Smooth muscle cell (in vitro differentiated cells): ENCODE measurements at regions not wholly inside any gene's neighbourhood (a gene's known extent, or its start where the extent isn't known, plus 50 kb on each side); places are given as distances from the start of the nearest gene placed in this dataset.
"Not testable (repeated sequence)": the region's sequence is repeated elsewhere in the genome, so short reads cannot be mapped to it uniquely, and the experiment has no call there.

Experiments used
- DNase-seq: peaks from one replicate; lab custom pipeline; 2025; ENCODE audit not compliant: unreplicated experiment; lab: John Stamatoyannopoulos, UW
- H2AFZ ChIP-seq: fragments of 200-600 bp; sonication (generic); 2 replicates; pipeline ENCODE4 v1.6.0; 2016; ENCODE audit warnings: antibody characterized with exemption, low read depth, mild to moderate bottlenecking
- H3F3A ChIP-seq: fragments of 200-600 bp; sonication (generic); 2 replicates; pipeline ENCODE4 v1.6.0; 2017; ENCODE audit warnings: antibody characterized with exemption, low read depth
- H3K27ac ChIP-seq: fragments of 200-600 bp; sonication (generic); 2 replicates; pipeline ENCODE4 v1.5.1; 2016; ENCODE audit warnings: low read depth, mild to moderate bottlenecking
- H3K27me3 ChIP-seq: fragments of 200-600 bp; sonication (generic); 2 replicates; pipeline ENCODE4 v1.6.1; 2016; ENCODE audit warnings: low read depth, mild to moderate bottlenecking
- H3K36me3 ChIP-seq: fragments of 200-600 bp; sonication (generic); 2 replicates; pipeline ENCODE4 v1.5.1; 2016; ENCODE audit warnings: low read depth
- H3K4me1 ChIP-seq: fragments of 200-600 bp; sonication (generic); 2 replicates; pipeline ENCODE4 v1.5.1; 2016; ENCODE audit warnings: low read depth
- H3K4me2 ChIP-seq: fragments of 200-600 bp; sonication (generic); 2 replicates; pipeline ENCODE4 v1.6.0; 2016; ENCODE audit warnings: mild to moderate bottlenecking
- H3K4me3 ChIP-seq: fragments of 200-600 bp; sonication (generic); 2 replicates; pipeline ENCODE4 v1.5.1; 2016; ENCODE audit warnings: mild to moderate bottlenecking
- H3K79me2 ChIP-seq: fragments of 200-600 bp; sonication (generic); 2 replicates; pipeline ENCODE4 v1.6.0; 2016; ENCODE audit warnings: low read depth, mild to moderate bottlenecking
- H3K9ac ChIP-seq: fragments of 200-600 bp; sonication (generic); 2 replicates; pipeline ENCODE4 v1.6.0; 2016; ENCODE audit warnings: low read depth
- H3K9me3 ChIP-seq: fragments of 200-600 bp; sonication (generic); replicated peaks from 2 replicates; pipeline ENCODE4 v1.5.1; 2016; ENCODE audit warnings: low read depth
- H4K20me1 ChIP-seq: fragments of 200-600 bp; sonication (generic); 2 replicates; pipeline ENCODE4 v1.6.0; 2016; ENCODE audit warnings: low read depth
- WGBS: methylation state at CpG from one replicate; pipeline ENCODE4 v1.1.7; 2016; ENCODE audit warnings: low lambda C conversion rate; 5-methylcytosine and 5-hydroxymethylcytosine counted together
- TF ChIP-seq, protein P1 (sequence below): fragments of 200-600 bp; sonication (generic); IDR thresholded peaks from 2 replicates; pipeline ENCODE4 v1.5.1; 2017; ENCODE audit warnings: borderline replicate concordance, mild to moderate bottlenecking, antibody characterized with exemption; ENCODE audit not compliant: insufficient read depth, poor library complexity, severe bottlenecking

DNA sequence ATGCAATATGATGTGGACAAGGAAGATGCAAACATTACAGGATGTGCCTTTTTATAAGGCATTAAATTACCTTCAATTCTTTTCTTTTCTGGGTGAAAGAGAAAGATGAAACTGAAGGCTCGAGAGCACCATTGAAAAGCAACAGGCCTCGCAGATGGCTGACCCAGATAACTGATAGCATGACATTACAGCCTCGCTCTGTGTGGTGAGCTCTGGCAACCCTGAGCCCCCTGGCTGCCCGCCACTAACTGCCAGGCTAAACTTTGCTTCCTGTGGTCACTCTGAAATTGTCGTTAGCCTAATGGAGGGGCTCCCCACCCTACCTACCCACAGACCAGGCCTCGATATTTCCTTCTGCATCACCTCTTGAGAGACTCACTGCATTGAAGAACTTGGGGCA is 516.8 kb upstream of the FANCL start:
- 77% methylated on average over 6 of the region's 6 CpGs for WGBS

DNA sequence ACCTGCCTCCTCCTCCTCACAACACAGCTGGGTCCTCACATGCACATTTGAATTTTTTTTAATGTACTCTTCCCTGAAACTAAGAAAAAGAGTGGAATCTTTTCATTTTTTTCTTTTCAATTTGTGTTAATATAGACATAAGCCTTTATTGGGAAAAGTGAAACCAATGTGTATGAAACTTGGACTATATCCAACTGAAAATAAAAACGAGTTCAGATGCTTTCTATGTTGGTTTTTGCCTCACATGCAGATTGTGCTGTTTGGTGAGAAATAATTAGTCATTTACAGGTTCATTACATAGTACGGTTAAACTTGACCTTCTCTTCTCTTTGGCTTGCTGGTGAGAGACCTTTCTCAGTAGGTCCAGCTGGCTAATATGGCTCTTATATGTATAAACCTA is 515.2 kb upstream of the FANCL start:
- 76% methylated on average over 2 of the region's 2 CpGs for WGBS
- Histone ChIP-seq H3K27ac (no peak overlapping the region), H3K4me3 (no peak overlapping the region), H2AFZ (no peak overlapping the region), H3K27me3 (no peaks in the 10 kb centered on the region), H4K20me1 (no peaks in the 10 kb centered on the region), H3K4me2 (no peak overlapping the region), H3K4me1 (no peaks in the 10 kb centered on the region), H3K79me2 (no peaks in the 10 kb centered on the region), H3K36me3 (no peaks in the 10 kb centered on the region), H3K9me3 (no peaks in the 10 kb centered on the region), H3K9ac (no peak overlapping the region), H3F3A (no peaks in the 10 kb centered on the region)
- TF ChIP-seq, protein P1, sequence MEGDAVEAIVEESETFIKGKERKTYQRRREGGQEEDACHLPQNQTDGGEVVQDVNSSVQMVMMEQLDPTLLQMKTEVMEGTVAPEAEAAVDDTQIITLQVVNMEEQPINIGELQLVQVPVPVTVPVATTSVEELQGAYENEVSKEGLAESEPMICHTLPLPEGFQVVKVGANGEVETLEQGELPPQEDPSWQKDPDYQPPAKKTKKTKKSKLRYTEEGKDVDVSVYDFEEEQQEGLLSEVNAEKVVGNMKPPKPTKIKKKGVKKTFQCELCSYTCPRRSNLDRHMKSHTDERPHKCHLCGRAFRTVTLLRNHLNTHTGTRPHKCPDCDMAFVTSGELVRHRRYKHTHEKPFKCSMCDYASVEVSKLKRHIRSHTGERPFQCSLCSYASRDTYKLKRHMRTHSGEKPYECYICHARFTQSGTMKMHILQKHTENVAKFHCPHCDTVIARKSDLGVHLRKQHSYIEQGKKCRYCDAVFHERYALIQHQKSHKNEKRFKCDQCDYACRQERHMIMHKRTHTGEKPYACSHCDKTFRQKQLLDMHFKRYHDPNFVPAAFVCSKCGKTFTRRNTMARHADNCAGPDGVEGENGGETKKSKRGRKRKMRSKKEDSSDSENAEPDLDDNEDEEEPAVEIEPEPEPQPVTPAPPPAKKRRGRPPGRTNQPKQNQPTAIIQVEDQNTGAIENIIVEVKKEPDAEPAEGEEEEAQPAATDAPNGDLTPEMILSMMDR: no peak
- DNase-seq: no peak

More for the DNA sequence above, 516.8 kb upstream of the FANCL start:
- no peaks in the 10 kb centered on the region for H3K27me3 ChIP-seq
- no peak overlapping the region for H3K4me2 ChIP-seq
- no peaks in the 10 kb centered on the region for H3K9me3 ChIP-seq
- TF ChIP-seq, protein P1: no peak
- H3K4me1 ChIP-seq: no peaks in the 10 kb centered on the region
- H3F3A ChIP-seq: no peaks in the 10 kb centered on the region
- no peak overlapping the region for H3K27ac ChIP-seq
- no peak overlapping the region for H3K4me3 ChIP-seq
- no peaks in the 10 kb centered on the region for H4K20me1 ChIP-seq
- no peak for DNase-seq
- no peaks in the 10 kb centered on the region for H3K36me3 ChIP-seq
- H2AFZ ChIP-seq: no peak overlapping the region
- H3K79me2 ChIP-seq: no peaks in the 10 kb centered on the region
- no peak overlapping the region for H3K9ac ChIP-seq

DNA sequence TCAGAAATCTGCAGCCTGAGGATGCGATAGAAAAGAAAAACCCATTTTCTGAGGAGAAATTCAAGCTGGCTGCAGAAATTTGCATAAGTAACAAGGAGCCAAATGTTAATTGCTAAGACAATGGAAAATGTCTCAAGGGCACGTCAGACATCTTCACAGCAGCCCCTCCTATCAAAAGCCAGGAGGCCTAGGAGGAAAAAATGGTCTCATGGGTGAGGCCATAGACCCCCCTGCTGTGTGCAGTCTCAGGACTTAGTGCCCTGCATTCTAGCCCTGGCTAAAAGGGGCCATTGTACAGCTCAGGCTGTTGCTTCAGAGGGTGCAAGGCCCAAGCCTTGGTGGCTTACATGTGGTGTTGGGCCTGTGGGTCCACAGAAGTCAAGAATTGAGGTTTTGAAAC is 511.4 kb upstream of the FANCL start:
- H3K4me2 ChIP-seq, H3K4me3 ChIP-seq, H3F3A ChIP-seq, H3K4me1 ChIP-seq, H3K9me3 ChIP-seq, H3K27me3 ChIP-seq, H2AFZ ChIP-seq, H3K36me3 ChIP-seq, H3K27ac ChIP-seq, H4K20me1 ChIP-seq, DNase-seq, H3K9ac ChIP-seq, H3K79me2 ChIP-seq: not testable (repeated sequence)
- WGBS: 74% methylated on average over 2 of the region's 2 CpGs

DNA sequence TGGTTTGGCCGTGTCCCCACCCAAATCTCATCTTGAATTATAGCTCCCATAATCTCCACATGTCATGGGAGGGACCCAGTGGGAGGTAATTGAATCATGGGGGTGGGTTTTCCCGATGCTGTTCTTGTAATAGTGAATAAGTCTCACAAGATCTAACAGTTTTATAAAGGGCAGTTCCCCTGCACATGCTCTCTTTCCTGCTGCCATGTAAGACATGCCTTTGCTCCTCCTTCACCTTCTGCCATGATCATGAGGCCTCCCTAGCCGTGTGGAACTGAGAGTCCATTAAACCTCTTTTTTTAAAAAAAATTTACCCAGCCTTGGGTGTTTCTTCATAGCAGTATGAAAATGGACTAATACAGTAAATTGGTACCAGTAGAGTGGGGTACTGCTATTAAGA is 510.6 kb upstream of the FANCL start:
- H3K4me1 ChIP-seq, H3K79me2 ChIP-seq, H3K4me2 ChIP-seq, H3K27ac ChIP-seq, H3K9ac ChIP-seq, H3F3A ChIP-seq, DNase-seq, H3K9me3 ChIP-seq, H3K4me3 ChIP-seq, H3K36me3 ChIP-seq, H3K27me3 ChIP-seq, H2AFZ ChIP-seq, H4K20me1 ChIP-seq: not testable (repeated sequence)
- WGBS: 89% methylated on average over 3 of the region's 3 CpGs

DNA sequence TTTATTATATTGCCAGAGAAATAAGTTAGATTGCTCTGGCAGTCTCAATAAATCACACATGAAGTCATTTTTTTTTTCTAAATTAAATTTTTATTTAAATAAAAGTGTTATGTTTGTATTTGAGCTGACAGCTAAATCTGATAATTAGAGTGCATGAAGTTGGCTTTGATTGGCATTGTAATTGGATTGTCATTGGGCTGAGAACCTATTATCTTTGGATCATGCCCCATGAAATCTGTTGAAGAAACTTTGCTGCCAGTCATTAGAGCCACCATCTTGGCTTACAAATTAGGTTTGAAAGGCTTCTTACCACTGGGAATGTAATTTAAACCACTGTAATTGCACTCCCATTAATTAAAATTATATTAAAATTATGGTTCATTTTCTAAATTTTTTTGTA is 507.9 kb upstream of the FANCL start:
- H3K4me2 ChIP-seq: no peak overlapping the region
- no peak overlapping the region for H3K4me3 ChIP-seq
- H3K27me3 ChIP-seq: no peaks in the 10 kb centered on the region
- no peaks in the 10 kb centered on the region for H4K20me1 ChIP-seq
- no peaks in the 10 kb centered on the region for H3K9me3 ChIP-seq
- TF ChIP-seq, protein P1: no peak
- no peak overlapping the region for H3K27ac ChIP-seq
- H3F3A ChIP-seq: no peaks in the 10 kb centered on the region
- no peak overlapping the region for H2AFZ ChIP-seq
- no peak for DNase-seq
- H3K36me3 ChIP-seq: no peaks in the 10 kb centered on the region
- no peaks in the 10 kb centered on the region for H3K79me2 ChIP-seq
- no peak overlapping the region for H3K9ac ChIP-seq
- no peaks in the 10 kb centered on the region for H3K4me1 ChIP-seq

DNA sequence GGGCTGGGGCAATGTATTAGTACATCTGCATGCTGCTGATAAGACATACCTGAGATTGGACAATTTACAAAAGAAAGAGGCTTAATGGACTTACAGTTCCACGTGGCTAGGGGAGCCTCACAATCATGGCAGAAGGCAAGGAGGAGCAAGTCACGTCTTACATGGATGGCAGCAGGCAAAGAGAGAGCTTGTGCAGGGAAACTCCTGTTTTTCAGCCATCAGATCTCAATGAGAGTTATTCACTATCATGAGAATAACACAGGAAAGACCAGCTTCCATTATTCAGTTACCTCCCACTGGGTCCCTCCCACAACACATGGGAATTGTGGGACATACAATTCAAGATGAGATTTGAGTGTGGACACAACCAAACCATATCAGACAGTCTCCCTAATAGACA is 504.2 kb upstream of the FANCL start:
- H3K4me3 ChIP-seq, H3F3A ChIP-seq, H4K20me1 ChIP-seq, H3K79me2 ChIP-seq, DNase-seq, H2AFZ ChIP-seq, H3K27me3 ChIP-seq, H3K4me1 ChIP-seq, H3K4me2 ChIP-seq, H3K9ac ChIP-seq, H3K36me3 ChIP-seq, H3K9me3 ChIP-seq, H3K27ac ChIP-seq: not testable (repeated sequence)
- WGBS: 80% methylated on average over 2 of the region's 2 CpGs
